Vagina (tissue), 2 donors: ENCODE measurements at regions not wholly inside any gene's neighbourhood (a gene's known extent, or its start where the extent isn't known, plus 50 kb on each side); places are given as distances from the start of the nearest gene placed in this dataset.

Experiments used
- DNase-seq, 2 donors: peaks; one replicate each; pipeline ENCODE4 v3.0.0-alpha.2; 2017; ENCODE audit errors: extremely low spot score in 2 of 2
- H3K27ac ChIP-seq: fragments of 200-600 bp; sonication (generic); one replicate; pipeline ENCODE4 v1.5.1; 2019
- H3K27me3 ChIP-seq: fragments of 200-600 bp; sonication (generic); one replicate; pipeline ENCODE4 v1.5.1; 2019
- H3K36me3 ChIP-seq, 2 donors: fragments of 200-600 bp; sonication (generic); one replicate each; pipeline ENCODE4 v1.5.1; 2017 to 2019
- H3K4me1 ChIP-seq: fragments of 200-600 bp; sonication (generic); one replicate; pipeline ENCODE4 v1.5.1; 2019
- H3K4me3 ChIP-seq, 2 donors: fragments of 200-600 bp; sonication (generic); 1 replicate in 1 of 2; 2 replicates in 1 of 2; pipeline ENCODE4 v1.5.1; 2016 to 2019
- H3K9me3 ChIP-seq: fragments of 200-600 bp; sonication (generic); one replicate; pipeline ENCODE4 v1.5.1; 2019
- POLR2A ChIP-seq, 2 donors: fragments of 450-650 bp; IDR thresholded peaks; one replicate each; pipeline ENCODE4 v1.6.1; 2017; ENCODE audit warnings: antibody characterized with exemption in 2 of 2, mild to moderate bottlenecking in 2 of 2, moderate library complexity in 2 of 2
- POLR2AphosphoS5 ChIP-seq, 2 donors: sonication (generic); formaldehyde crosslinking; IDR thresholded peaks; one replicate each; pipeline ENCODE4 v1.9.0; 2017; ENCODE audit warnings: antibody characterized with exemption in 2 of 2, mild to moderate bottlenecking in 2 of 2, low read depth in 1 of 2; ENCODE audit not compliant: insufficient read depth in 1 of 2
- intact Hi-C: fragments of 100-400 bp; cut with DNase I; formaldehyde crosslinking; loops from one replicate; pipeline ENCODE4 v1.15.1; 2023
- TF ChIP-seq, protein P1 (sequence below), 3 experiments: fragments of 450-650 bp in 2 of 3; fragments of 200-600 bp in 1 of 3; sonication (generic) in 1 of 3; IDR thresholded peaks; one replicate each; pipeline ENCODE4 v1.5.1; 2017 to 2019; ENCODE audit warnings: antibody characterized with exemption in 3 of 3, mild to moderate bottlenecking in 2 of 3, moderate library complexity in 2 of 3

GRCh38 chr9:7467186-7467585, 332.4 kb downstream of the DMAC1 start:
- no peaks in the 10 kb centered on the region for H3K9me3 ChIP-seq
- TF ChIP-seq, protein P1, sequence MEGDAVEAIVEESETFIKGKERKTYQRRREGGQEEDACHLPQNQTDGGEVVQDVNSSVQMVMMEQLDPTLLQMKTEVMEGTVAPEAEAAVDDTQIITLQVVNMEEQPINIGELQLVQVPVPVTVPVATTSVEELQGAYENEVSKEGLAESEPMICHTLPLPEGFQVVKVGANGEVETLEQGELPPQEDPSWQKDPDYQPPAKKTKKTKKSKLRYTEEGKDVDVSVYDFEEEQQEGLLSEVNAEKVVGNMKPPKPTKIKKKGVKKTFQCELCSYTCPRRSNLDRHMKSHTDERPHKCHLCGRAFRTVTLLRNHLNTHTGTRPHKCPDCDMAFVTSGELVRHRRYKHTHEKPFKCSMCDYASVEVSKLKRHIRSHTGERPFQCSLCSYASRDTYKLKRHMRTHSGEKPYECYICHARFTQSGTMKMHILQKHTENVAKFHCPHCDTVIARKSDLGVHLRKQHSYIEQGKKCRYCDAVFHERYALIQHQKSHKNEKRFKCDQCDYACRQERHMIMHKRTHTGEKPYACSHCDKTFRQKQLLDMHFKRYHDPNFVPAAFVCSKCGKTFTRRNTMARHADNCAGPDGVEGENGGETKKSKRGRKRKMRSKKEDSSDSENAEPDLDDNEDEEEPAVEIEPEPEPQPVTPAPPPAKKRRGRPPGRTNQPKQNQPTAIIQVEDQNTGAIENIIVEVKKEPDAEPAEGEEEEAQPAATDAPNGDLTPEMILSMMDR (IDR thresholded peaks at IDR 0.05), result no peak
- TF ChIP-seq POLR2AphosphoS5 (IDR thresholded peaks at IDR 0.05; ENCODE audit: insufficient read depth in 1 of 2, low read depth in 1 of 2), result no peak
- TF ChIP-seq POLR2A (IDR thresholded peaks at IDR 0.05), result no peak
- intact Hi-C loops, result no loop called here

DNA sequence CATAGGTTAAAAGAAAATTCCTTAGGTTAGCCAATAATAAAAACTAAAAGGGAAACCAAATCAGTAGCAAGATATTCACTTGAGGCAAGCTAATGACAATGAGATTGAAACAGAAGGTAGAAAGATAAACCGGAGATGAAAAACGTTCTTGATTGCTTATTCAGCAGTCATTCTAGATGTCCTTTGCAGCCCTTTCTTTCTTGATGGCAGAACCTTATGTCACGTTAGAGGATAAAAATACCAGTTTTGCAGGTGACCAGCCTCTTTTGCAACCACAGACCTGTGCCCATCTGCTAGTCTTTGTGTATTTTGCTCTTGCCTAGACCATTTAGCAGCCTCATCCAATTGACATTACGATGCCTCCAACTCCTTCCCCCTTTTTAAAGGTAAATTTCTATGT, 337.8 kb downstream of the DMAC1 start:
- H3K4me3 ChIP-seq, result no peak overlapping the region
- no peaks in the 10 kb centered on the region for H3K9me3 ChIP-seq
- H3K36me3 ChIP-seq, result no peaks in the 10 kb centered on the region
- intact Hi-C loops, result no loop called here
- no peak for DNase-seq
- TF ChIP-seq POLR2AphosphoS5 (IDR thresholded peaks at IDR 0.05; ENCODE audit: insufficient read depth in 1 of 2, low read depth in 1 of 2) (no peak), POLR2A (IDR thresholded peaks at IDR 0.05) (no peak)
- TF ChIP-seq, protein P1 (IDR thresholded peaks at IDR 0.05), result no peak
- H3K4me1 ChIP-seq, result peaks cover 4% of the 10 kb centered on the region
- H3K27ac ChIP-seq, result no peak overlapping the region
- no peaks in the 10 kb centered on the region for H3K27me3 ChIP-seq

More at GRCh38 chr9:7467186-7467585, 332.4 kb downstream of the DMAC1 start:
- no peaks in the 10 kb centered on the region for H3K27me3 ChIP-seq
- H3K27ac ChIP-seq, result no peak overlapping the region
- no peaks in the 10 kb centered on the region for H3K4me1 ChIP-seq
- no peak for DNase-seq
- H3K4me3 ChIP-seq, result no peak overlapping the region
- no peaks in the 10 kb centered on the region for H3K36me3 ChIP-seq

DNA sequence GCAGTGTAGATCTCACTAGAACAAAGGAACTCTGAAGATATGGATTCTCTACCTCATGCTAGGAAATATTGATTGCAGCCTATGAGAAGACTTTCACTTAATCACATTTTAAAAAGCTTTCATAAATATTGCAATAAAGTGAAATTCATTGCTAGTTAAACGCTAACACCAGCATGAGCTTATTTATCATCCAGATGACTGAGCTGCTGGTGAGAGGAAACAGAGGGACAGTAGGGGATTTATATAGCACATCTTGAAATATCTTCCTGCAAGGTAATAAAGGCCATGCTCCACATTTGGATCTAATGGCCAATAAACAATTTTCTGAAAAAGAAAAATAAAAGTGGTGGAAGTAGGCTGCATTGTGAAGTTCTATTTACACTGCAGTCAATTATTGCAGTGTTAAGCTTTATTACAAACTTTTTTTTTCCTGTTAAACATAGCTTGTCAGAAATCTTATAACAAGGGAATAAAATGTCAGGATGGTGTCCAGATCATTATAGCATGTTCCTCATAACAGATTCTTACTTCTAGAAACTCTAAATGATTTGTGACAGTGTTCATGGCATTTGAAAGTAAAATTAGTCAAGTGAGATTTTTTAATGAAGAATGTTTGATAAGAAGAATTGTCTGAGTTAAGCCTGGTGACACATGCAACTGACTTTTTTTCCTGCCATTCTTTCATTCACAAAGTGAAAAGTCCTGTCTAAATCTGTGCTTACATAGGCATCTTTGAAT, 342.6 kb downstream of the DMAC1 start:
- intact Hi-C loops, result no loop called here
- no peak for DNase-seq

DNA sequence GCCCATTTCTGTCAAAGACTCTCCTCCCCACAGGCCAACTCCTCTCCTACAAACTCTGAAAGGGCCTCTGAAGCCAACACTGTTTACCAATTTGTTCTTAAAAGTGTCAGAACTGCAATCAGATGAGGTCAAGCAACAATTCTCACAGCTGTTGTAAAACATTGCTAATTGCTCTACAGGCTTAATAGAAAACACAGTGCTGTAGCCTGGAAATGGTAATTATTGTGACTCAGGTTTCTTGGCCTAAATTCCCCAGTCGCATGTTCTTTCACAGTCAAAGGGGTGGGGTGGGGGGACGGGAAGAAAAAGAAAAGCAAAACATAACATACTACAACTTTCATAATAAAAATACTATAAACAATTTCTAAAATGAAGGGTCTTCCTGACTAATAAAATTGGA, 343.2 kb downstream of the DMAC1 start:
- no peaks in the 10 kb centered on the region for H3K27me3 ChIP-seq
- peaks cover 15% of the 10 kb centered on the region for H3K4me1 ChIP-seq
- H3K36me3 ChIP-seq, result no peaks in the 10 kb centered on the region
- no peak for DNase-seq
- TF ChIP-seq POLR2AphosphoS5 (IDR thresholded peaks at IDR 0.05; ENCODE audit: insufficient read depth in 1 of 2, low read depth in 1 of 2) (no peak), POLR2A (IDR thresholded peaks at IDR 0.05) (no peak)
- TF ChIP-seq, protein P1 (IDR thresholded peaks at IDR 0.05), result no peak
- H3K9me3 ChIP-seq, result no peaks in the 10 kb centered on the region
- H3K4me3 ChIP-seq, result no peak overlapping the region
- H3K27ac ChIP-seq, result no peak overlapping the region
- intact Hi-C loops, result no loop called here

More for the DNA sequence above, 342.6 kb downstream of the DMAC1 start:
- H3K27me3 ChIP-seq, result no peaks in the 10 kb centered on the region
- TF ChIP-seq POLR2A (IDR thresholded peaks at IDR 0.05) (no peak), POLR2AphosphoS5 (IDR thresholded peaks at IDR 0.05; ENCODE audit: insufficient read depth in 1 of 2, low read depth in 1 of 2) (no peak)
- TF ChIP-seq, protein P1 (IDR thresholded peaks at IDR 0.05), result no peak
- H3K36me3 ChIP-seq, result no peaks in the 10 kb centered on the region
- H3K4me3 ChIP-seq, result no peak overlapping the region
- H3K27ac ChIP-seq, result no peak overlapping the region
- no peaks in the 10 kb centered on the region for H3K9me3 ChIP-seq
- H3K4me1 ChIP-seq, result peaks cover 15% of the 10 kb centered on the region

- DNase-seq, result no peak
- intact Hi-C loops, result no loop called here
- H3K27me3 ChIP-seq, result no peaks in the 10 kb centered on the region
- H3K4me1 ChIP-seq, result peaks cover 15% of the 10 kb centered on the region
- H3K9me3 ChIP-seq, result no peaks in the 10 kb centered on the region
- H3K4me3 ChIP-seq, result no peak overlapping the region
- no peaks in the 10 kb centered on the region for H3K36me3 ChIP-seq
- TF ChIP-seq, protein P1 (IDR thresholded peaks at IDR 0.05), result no peak
- TF ChIP-seq POLR2A (IDR thresholded peaks at IDR 0.05), result no peak
- no peak overlapping the region for H3K27ac ChIP-seq
Observed at GRCh38 chr9:7454624-7455023, 345.0 kb downstream of the DMAC1 start.
